GM12878 (cell line): ENCODE measurements at regions not wholly inside any gene's neighbourhood (a gene's known extent, or its start where the extent isn't known, plus 50 kb on each side); places are given as distances from the start of the nearest gene placed in this dataset.

ENCODE experiments used
- ATAC-seq: fragments of 200-7000 bp; cut with Tn5 transposase; 3 replicates; pipeline ENCODE4 v1.9.1; 2020; ENCODE audit warnings: mild to moderate bottlenecking, moderate library complexity
- BruUV-seq: library from RNA; stranded (reverse); fragments of 400-500 nt; replicated peaks from 2 replicates; lab custom pipeline; 2021; lab: Mats Ljungman, UMichigan
- CTCF ChIA-PET: fragments of 300-600 bp; sonication (Branson Sonifier 250); formaldehyde crosslinking; extraction: SDS; loops from one replicate; lab custom pipeline; 2021; ENCODE audit warnings: inconsistent platforms; lab: Yijun Ruan, JAX
- POLR2A ChIA-PET: fragments of 350-600 bp; formaldehyde crosslinking; extraction: SDS; loops from one replicate; lab custom pipeline; 2021; ENCODE audit warnings: inconsistent platforms; lab: Charles Lee
- RAD21 ChIA-PET: fragments of 300-600 bp; sonication (Branson Sonifier 250); formaldehyde crosslinking; loops from one replicate; lab custom pipeline; 2023; ENCODE audit warnings: antibody characterized with exemption; ENCODE audit not compliant: unreplicated experiment; lab: Charles Lee
- SMC1A ChIA-PET: fragments of 300-600 bp; sonication (Branson Sonifier 250); formaldehyde crosslinking; loops from one replicate; lab custom pipeline; 2023; ENCODE audit not compliant: unreplicated experiment, uncharacterized antibody; lab: Charles Lee
- DNase-seq: peaks from one replicate; pipeline ENCODE4 v3.0.0-alpha.2; 2011; ENCODE audit warnings: low read depth, low spot score
- FAIRE-seq: peaks from 3 replicates; lab custom pipeline; 2011; peaks lifted over from hg19 to GRCh38; lab: Jason Lieb, UNC
- H2AFZ ChIP-seq: 2 replicates; pipeline ENCODE4 v1.6.0; 2011; ENCODE audit warnings: low read depth, low read length, control low read depth; ENCODE audit not compliant: control insufficient read depth
- H3K27ac ChIP-seq: 2 replicates; pipeline ENCODE4 v1.5.1; 2011; ENCODE audit warnings: control low read depth; ENCODE audit not compliant: control insufficient read depth, insufficient read depth
- H3K27me3 ChIP-seq, 2 experiments: replicated peaks in 1 of 2; 2 replicates each; pipeline versions ENCODE4 v1.6.0 to v1.6.1; 2011; ENCODE audit warnings: low read length in 1 of 2; ENCODE audit not compliant: control insufficient read depth in 2 of 2, insufficient read depth in 2 of 2
- H3K36me3 ChIP-seq, 2 experiments: 2 replicates each; pipeline ENCODE4 v1.5.1; 2011; ENCODE audit warnings: low read length in 1 of 2; ENCODE audit not compliant: control insufficient read depth in 2 of 2, insufficient read depth in 2 of 2
- H3K4me1 ChIP-seq: 2 replicates; pipeline ENCODE4 v1.6.1; 2011; ENCODE audit warnings: mild to moderate bottlenecking, low read length, moderate library complexity, mixed read lengths; ENCODE audit not compliant: control insufficient read depth, insufficient read depth
- H3K4me2 ChIP-seq: 2 replicates; pipeline ENCODE4 v1.6.0; 2011; ENCODE audit warnings: control low read depth; ENCODE audit not compliant: control insufficient read depth, insufficient read depth
- H3K4me3 ChIP-seq: fragments of 200-600 bp; sonication (generic); 2 replicates; pipeline ENCODE4 v1.5.1; 2016
- H3K79me2 ChIP-seq: 2 replicates; pipeline ENCODE4 v1.6.0; 2011; ENCODE audit warnings: low read length; ENCODE audit not compliant: control insufficient read depth, insufficient read depth
- H3K9ac ChIP-seq: 2 replicates; pipeline ENCODE4 v1.8.0; 2011; ENCODE audit warnings: low read length, control low read depth, mixed read lengths; ENCODE audit not compliant: control insufficient read depth, insufficient read depth
- H3K9me3 ChIP-seq: replicated peaks from 3 replicates; pipeline ENCODE4 v1.5.1; 2011; ENCODE audit warnings: mild to moderate bottlenecking, low read length; ENCODE audit not compliant: control insufficient read depth, insufficient read depth
- H4K20me1 ChIP-seq: 2 replicates; pipeline ENCODE4 v1.6.0; 2011; ENCODE audit not compliant: control insufficient read depth, insufficient read depth
- CEBPB ChIP-seq, 2 experiments: fragments of 150-350 bp in 1 of 2; IDR thresholded peaks; 2 replicates each; pipeline ENCODE4 v1.6.1; 2012 to 2014; ENCODE audit warnings: low read depth in 2 of 2, low read length in 2 of 2, borderline replicate concordance in 1 of 2, inconsistent platforms in 1 of 2
- CREB1 ChIP-seq: IDR thresholded peaks from 2 replicates; pipeline ENCODE4 v1.6.1; 2012; ENCODE audit warnings: low read depth, mild to moderate bottlenecking, inconsistent platforms
- DPF2 ChIP-seq: fragments of 450-650 bp; IDR thresholded peaks from 2 replicates; pipeline ENCODE4 v1.6.1; 2017; ENCODE audit warnings: mild to moderate bottlenecking
- ETV6 ChIP-seq, 2 experiments: fragments of 450-650 bp in 1 of 2; IDR thresholded peaks in 1 of 2; conservative IDR thresholded peaks in 1 of 2; 2 replicates each; pipeline ENCODE4 v1.6.1; 2014; ENCODE audit warnings: antibody characterized with exemption in 1 of 2, borderline replicate concordance in 1 of 2, low read depth in 1 of 2, mild to moderate bottlenecking in 1 of 2, moderate library complexity in 1 of 2
- MTA2 ChIP-seq: fragments of 450-650 bp; IDR thresholded peaks from 2 replicates; pipeline ENCODE4 v1.6.1; 2016; ENCODE audit warnings: low read depth, mild to moderate bottlenecking, moderate library complexity
- SMC3 ChIP-seq: IDR thresholded peaks from 2 replicates; pipeline ENCODE4 v1.6.1; 2011; ENCODE audit warnings: low read length, improper control_type of control experiment, borderline replicate concordance
- TCF3 ChIP-seq: IDR thresholded peaks from 2 replicates; pipeline ENCODE4 v1.6.1; 2012; ENCODE audit warnings: low read depth, mild to moderate bottlenecking, low read length, borderline replicate concordance; ENCODE audit not compliant: insufficient read depth
- WGBS: methylation state at CpG from one replicate; pipeline ENCODE4 v1.1.6; 2016; ENCODE audit warnings: low lambda C conversion rate; ENCODE audit not compliant: insufficient replicate concordance, insufficient coverage; ENCODE audit errors: missing lambda C conversion rate; 5-methylcytosine and 5-hydroxymethylcytosine counted together
- in situ Hi-C: fragments of 300-500 bp; cut with MboI; formaldehyde crosslinking; loops from 9 replicates; pipeline ENCODE4 v1.14.3; 2018; ENCODE audit warnings: mixed read lengths
- intact Hi-C: fragments of 100-400 bp; cut with micrococcal nuclease; formaldehyde crosslinking; loops from one replicate; pipeline ENCODE4 v1.14.2; 2022; ENCODE audit not compliant: unreplicated experiment
- TF ChIP-seq, protein P1 (sequence below): fragments of 450-650 bp; IDR thresholded peaks from 2 replicates; pipeline ENCODE4 v1.6.1; 2017; ENCODE audit warnings: mild to moderate bottlenecking, low read depth, inconsistent platforms; ENCODE audit not compliant: poor library complexity, severe bottlenecking
- TF ChIP-seq, protein P2 (sequence below): fragments of 450-650 bp; formaldehyde crosslinking; IDR thresholded peaks from 2 replicates; pipeline ENCODE4 v1.5.0; 2022; ENCODE audit warnings: mild to moderate bottlenecking, missing genetic modification characterization

DNA sequence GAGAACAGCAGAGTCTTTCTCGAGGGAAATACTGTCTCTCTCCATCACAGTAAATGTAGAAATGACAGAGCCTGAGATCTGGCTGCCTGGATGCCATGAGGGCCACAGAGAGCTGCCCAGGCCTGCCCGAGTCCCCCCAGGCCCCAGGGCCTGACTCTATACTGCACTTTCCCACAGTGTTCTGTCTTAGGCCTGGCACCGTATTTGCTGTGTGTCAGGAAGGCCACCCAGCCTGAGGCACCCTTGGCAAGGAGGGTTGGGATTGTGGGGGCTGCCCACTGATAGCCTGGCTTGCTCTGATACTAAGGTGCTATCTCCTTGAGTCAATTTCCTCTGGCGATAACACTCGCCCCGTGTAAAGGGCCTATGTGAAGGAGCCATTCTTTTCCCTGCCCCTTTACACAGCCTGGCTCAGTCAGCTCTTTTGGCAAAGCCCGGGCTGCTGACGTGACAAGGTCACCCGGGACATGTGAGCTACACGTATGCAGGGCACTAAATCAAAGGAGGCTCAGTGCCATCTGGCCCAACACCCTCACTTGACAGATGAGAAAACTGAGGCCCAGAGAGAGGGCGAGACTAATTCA lies 630.1 kb upstream of the KLF4 start:
- WGBS, result 27% methylated on average over 11 of the region's 11 CpGs
- ChIA-PET RAD21 (no interaction called here), POLR2A (interaction anchor here (0.6 kb wide), 1 partner anchor 94 kb away, joined by 3 read pairs; no protein-coding TSS in a partner anchor), CTCF (no interaction called here), SMC1A (no interaction called here)
- no peaks in the 10 kb centered on the region; the same call in 2 of the 3 replicates for H3K9me3 ChIP-seq
- ATAC-seq (no peak), DNase-seq (no peak), FAIRE-seq (no peak)
- no peak overlapping the region for H3K4me2 ChIP-seq
- H3K36me3 ChIP-seq, result no peaks in the 10 kb centered on the region
- intact Hi-C loops, result no loop called here
- H3K4me3 ChIP-seq, result no peak overlapping the region
- in situ Hi-C loops, result no loop called here
- no peaks in the 10 kb centered on the region for H3K27me3 ChIP-seq
- BruUV-seq, result no TSS peak
- no peaks in the 10 kb centered on the region for H4K20me1 ChIP-seq
- TF ChIP-seq ETV6 (conservative IDR thresholded peaks at IDR 0.05 in 1 of 2, IDR thresholded peaks at IDR 0.05 in 1 of 2; ENCODE audit: borderline replicate concordance in 1 of 2, low read depth in 1 of 2), result no peak
- TF ChIP-seq, protein P1, sequence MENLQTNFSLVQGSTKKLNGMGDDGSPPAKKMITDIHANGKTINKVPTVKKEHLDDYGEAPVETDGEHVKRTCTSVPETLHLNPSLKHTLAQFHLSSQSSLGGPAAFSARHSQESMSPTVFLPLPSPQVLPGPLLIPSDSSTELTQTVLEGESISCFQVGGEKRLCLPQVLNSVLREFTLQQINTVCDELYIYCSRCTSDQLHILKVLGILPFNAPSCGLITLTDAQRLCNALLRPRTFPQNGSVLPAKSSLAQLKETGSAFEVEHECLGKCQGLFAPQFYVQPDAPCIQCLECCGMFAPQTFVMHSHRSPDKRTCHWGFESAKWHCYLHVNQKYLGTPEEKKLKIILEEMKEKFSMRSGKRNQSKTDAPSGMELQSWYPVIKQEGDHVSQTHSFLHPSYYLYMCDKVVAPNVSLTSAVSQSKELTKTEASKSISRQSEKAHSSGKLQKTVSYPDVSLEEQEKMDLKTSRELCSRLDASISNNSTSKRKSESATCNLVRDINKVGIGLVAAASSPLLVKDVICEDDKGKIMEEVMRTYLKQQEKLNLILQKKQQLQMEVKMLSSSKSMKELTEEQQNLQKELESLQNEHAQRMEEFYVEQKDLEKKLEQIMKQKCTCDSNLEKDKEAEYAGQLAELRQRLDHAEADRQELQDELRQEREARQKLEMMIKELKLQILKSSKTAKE, result no peak
- TF ChIP-seq, protein P2, sequence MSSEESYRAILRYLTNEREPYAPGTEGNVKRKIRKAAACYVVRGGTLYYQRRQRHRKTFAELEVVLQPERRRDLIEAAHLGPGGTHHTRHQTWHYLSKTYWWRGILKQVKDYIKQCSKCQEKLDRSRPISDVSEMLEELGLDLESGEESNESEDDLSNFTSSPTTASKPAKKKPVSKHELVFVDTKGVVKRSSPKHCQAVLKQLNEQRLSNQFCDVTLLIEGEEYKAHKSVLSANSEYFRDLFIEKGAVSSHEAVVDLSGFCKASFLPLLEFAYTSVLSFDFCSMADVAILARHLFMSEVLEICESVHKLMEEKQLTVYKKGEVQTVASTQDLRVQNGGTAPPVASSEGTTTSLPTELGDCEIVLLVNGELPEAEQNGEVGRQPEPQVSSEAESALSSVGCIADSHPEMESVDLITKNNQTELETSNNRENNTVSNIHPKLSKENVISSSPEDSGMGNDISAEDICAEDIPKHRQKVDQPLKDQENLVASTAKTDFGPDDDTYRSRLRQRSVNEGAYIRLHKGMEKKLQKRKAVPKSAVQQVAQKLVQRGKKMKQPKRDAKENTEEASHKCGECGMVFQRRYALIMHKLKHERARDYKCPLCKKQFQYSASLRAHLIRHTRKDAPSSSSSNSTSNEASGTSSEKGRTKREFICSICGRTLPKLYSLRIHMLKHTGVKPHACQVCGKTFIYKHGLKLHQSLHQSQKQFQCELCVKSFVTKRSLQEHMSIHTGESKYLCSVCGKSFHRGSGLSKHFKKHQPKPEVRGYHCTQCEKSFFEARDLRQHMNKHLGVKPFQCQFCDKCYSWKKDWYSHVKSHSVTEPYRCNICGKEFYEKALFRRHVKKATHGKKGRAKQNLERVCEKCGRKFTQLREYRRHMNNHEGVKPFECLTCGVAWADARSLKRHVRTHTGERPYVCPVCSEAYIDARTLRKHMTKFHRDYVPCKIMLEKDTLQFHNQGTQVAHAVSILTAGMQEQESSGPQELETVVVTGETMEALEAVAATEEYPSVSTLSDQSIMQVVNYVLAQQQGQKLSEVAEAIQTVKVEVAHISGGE, result no peak
- no peak for TF ChIP-seq CEBPB (IDR thresholded peaks at IDR 0.05; ENCODE audit: borderline replicate concordance in 1 of 2, low read depth in 2 of 2, low read length in 2 of 2)
- no peak for TF ChIP-seq CREB1
- TF ChIP-seq DPF2, result no peak
- no peak for TF ChIP-seq SMC3
- TF ChIP-seq TCF3, result no peak
- no peak for TF ChIP-seq MTA2
- no peak overlapping the region for H2AFZ ChIP-seq
- no peaks in the 10 kb centered on the region for H3K4me1 ChIP-seq
- no peak overlapping the region for H3K9ac ChIP-seq
- no peak overlapping the region for H3K27ac ChIP-seq
- H3K79me2 ChIP-seq, result no peaks in the 10 kb centered on the region
